Gastrocnemius medialis (tissue), 4 donors: ENCODE measurements at regions not wholly inside any gene's neighbourhood (a gene's known extent, or its start where the extent isn't known, plus 50 kb on each side); places are given as distances from the start of the nearest gene placed in this dataset.

ENCODE experiments used
- CTCF ChIP-seq, 5 experiments: fragments of 450-650 bp in 3 of 5; fragments of 200-600 bp in 2 of 5; sonication (generic) in 2 of 5; IDR thresholded peaks in 4 of 5; conservative IDR thresholded peaks in 1 of 5; 1 replicate in 4 of 5; 2 replicates in 1 of 5; pipeline ENCODE4 v1.5.1; 2016 to 2019; ENCODE audit warnings: antibody characterized with exemption in 5 of 5, mild to moderate bottlenecking in 3 of 5, moderate library complexity in 3 of 5
- POLR2A ChIP-seq, 2 donors: fragments of 450-650 bp; IDR thresholded peaks; one replicate each; pipeline ENCODE4 v1.6.1; 2017; ENCODE audit warnings: antibody characterized with exemption in 2 of 2, mild to moderate bottlenecking in 2 of 2, moderate library complexity in 2 of 2

GRCh38 chr9:29311221-29311620, 1737.9 kb upstream of the C9orf72 start:
- TF ChIP-seq CTCF (IDR thresholded peaks at IDR 0.05 in 4 of 5, conservative IDR thresholded peaks at IDR 0.05 in 1 of 5): no peak
- no peak for TF ChIP-seq POLR2A (IDR thresholded peaks at IDR 0.05)
